CD8-positive, alpha-beta memory T cell (primary cell): ENCODE measurements at regions not wholly inside any gene's neighbourhood (a gene's known extent, or its start where the extent isn't known, plus 50 kb on each side); places are given as distances from the start of the nearest gene placed in this dataset.
"Not testable (repeated sequence)": the region's sequence is repeated elsewhere in the genome, so short reads cannot be mapped to it uniquely, and the experiment has no call there.

Experiments
- CTCF ChIA-PET: fragments of 350-600 bp; sonication (Branson Sonifier 250); formaldehyde crosslinking; loops from one replicate; lab custom pipeline; 2021; ENCODE audit warnings: antibody characterized with exemption; lab: Charles Lee
- POLR2A ChIA-PET: fragments of 350-600 bp; sonication (Branson Sonifier 250); formaldehyde crosslinking; loops from one replicate; lab custom pipeline; 2021; ENCODE audit warnings: antibody characterized with exemption; lab: Charles Lee
- DNase-seq, 5 donors: peaks; one replicate each; pipeline versions ENCODE4 v3.0.0 to v3.0.0-alpha.2; 2020 to 2022; ENCODE audit warnings: mixed read lengths in 1 of 5
- H3K27ac ChIP-seq: one replicate; pipeline ENCODE4 v1.7.0; 2013; ENCODE audit warnings: low read depth, mild to moderate bottlenecking, low read length, moderate library complexity
- H3K27me3 ChIP-seq: 2 replicates; pipeline ENCODE4 v1.7.0; 2013; ENCODE audit warnings: low read length, mild to moderate bottlenecking; ENCODE audit not compliant: insufficient read depth, poor library complexity, severe bottlenecking
- H3K36me3 ChIP-seq: 2 replicates; pipeline ENCODE4 v1.7.0; 2013; ENCODE audit warnings: mild to moderate bottlenecking, low read length, moderate library complexity; ENCODE audit not compliant: insufficient read depth
- H3K4me1 ChIP-seq: 2 replicates; pipeline ENCODE4 v1.7.0; 2013; ENCODE audit warnings: mild to moderate bottlenecking, low read length, moderate library complexity; ENCODE audit not compliant: insufficient read depth
- H3K4me3 ChIP-seq: 2 replicates; pipeline ENCODE4 v1.7.0; 2013; ENCODE audit warnings: mild to moderate bottlenecking, low read length
- H3K9me3 ChIP-seq: 2 replicates; pipeline ENCODE4 v1.7.0; 2013; ENCODE audit warnings: mild to moderate bottlenecking, low read length
- H3K27ac Mint-ChIP-seq, 8 donors: one replicate each; pipeline ENCODE4 v1.8.0; 2020 to 2021; ENCODE audit warnings: mixed read lengths in 8 of 8, mild to moderate bottlenecking in 6 of 8, inconsistent platforms in 3 of 8, moderate library complexity in 3 of 8
- H3K27me3 Mint-ChIP-seq, 2 donors: one replicate each; pipeline ENCODE4 v1.8.0; 2020 to 2021; ENCODE audit warnings: mixed read lengths in 2 of 2, mild to moderate bottlenecking in 1 of 2, moderate library complexity in 1 of 2
- H3K36me3 Mint-ChIP-seq, 3 donors: one replicate each; pipeline ENCODE4 v1.8.0; 2020 to 2021; ENCODE audit warnings: mixed read lengths in 3 of 3, inconsistent platforms in 1 of 3, mild to moderate bottlenecking in 1 of 3
- H3K4me1 Mint-ChIP-seq, 3 donors: one replicate each; pipeline ENCODE4 v1.8.0; 2020 to 2021; ENCODE audit warnings: mixed read lengths in 3 of 3, inconsistent platforms in 1 of 3, mild to moderate bottlenecking in 1 of 3
- H3K4me3 Mint-ChIP-seq, 7 donors: one replicate each; pipeline ENCODE4 v1.8.0; 2020 to 2021; ENCODE audit warnings: mixed read lengths in 7 of 7, mild to moderate bottlenecking in 6 of 7, moderate library complexity in 4 of 7, inconsistent platforms in 2 of 7
- H3K9me3 Mint-ChIP-seq, 5 donors: one replicate each; pipeline ENCODE4 v1.8.0; 2020 to 2022; ENCODE audit warnings: mixed read lengths in 5 of 5, mild to moderate bottlenecking in 3 of 5, moderate library complexity in 2 of 5, inconsistent platforms in 1 of 5

- no peaks in the 10 kb centered on the region for H3K27me3 Mint-ChIP-seq
- H3K27me3 ChIP-seq = no peaks in the 10 kb centered on the region
- H3K9me3 ChIP-seq = no peaks in the 10 kb centered on the region
- no peaks in the 10 kb centered on the region for H3K36me3 ChIP-seq
- no peak overlapping the region for H3K4me3 Mint-ChIP-seq
- H3K27ac Mint-ChIP-seq = no peak overlapping the region
- no peak overlapping the region for H3K4me3 ChIP-seq
- no peak for DNase-seq
- H3K36me3 Mint-ChIP-seq = no peaks in the 10 kb centered on the region
- H3K27ac ChIP-seq = no peak overlapping the region
- POLR2A ChIA-PET = no interaction called here
- H3K9me3 Mint-ChIP-seq = peaks cover 0 to 11% (median 4%) of the 10 kb centered on the region in 5 donors
- H3K4me1 Mint-ChIP-seq = no peaks in the 10 kb centered on the region
- CTCF ChIA-PET = no interaction called here
- no peaks in the 10 kb centered on the region for H3K4me1 ChIP-seq
These were observed 416.3 kb downstream of the PCDH10 start for GRCh38 chr4:133565379-133565778.

GRCh38 chr4:133559987-133560386 is 410.9 kb downstream of the PCDH10 start:
- Histone ChIP-seq H3K4me1 (no peaks in the 10 kb centered on the region), H3K27ac (no peak overlapping the region), H3K36me3 (no peaks in the 10 kb centered on the region), H3K4me3 (no peak overlapping the region), H3K27me3 (no peaks in the 10 kb centered on the region), H3K9me3 (no peaks in the 10 kb centered on the region)
- no peaks in the 10 kb centered on the region for H3K27me3 Mint-ChIP-seq
- no peak overlapping the region for H3K4me3 Mint-ChIP-seq
- no peak for DNase-seq
- H3K27ac Mint-ChIP-seq = no peak overlapping the region
- ChIA-PET POLR2A (no interaction called here), CTCF (no interaction called here)
- H3K4me1 Mint-ChIP-seq = no peaks in the 10 kb centered on the region
- peaks cover 4 to 17% (median 6%) of the 10 kb centered on the region in 5 donors for H3K9me3 Mint-ChIP-seq
- H3K36me3 Mint-ChIP-seq = no peaks in the 10 kb centered on the region

GRCh38 chr4:133555671-133556070 is 406.6 kb downstream of the PCDH10 start:
- Mint-ChIP-seq H3K36me3 (no peaks in the 10 kb centered on the region), H3K27ac (no peak overlapping the region), H3K4me1 (no peaks in the 10 kb centered on the region), H3K9me3 (peaks cover 0 to 10% (median 4%) of the 10 kb centered on the region in 5 donors), H3K4me3 (no peak overlapping the region), H3K27me3 (no peaks in the 10 kb centered on the region)
- H3K4me3 ChIP-seq = no peak overlapping the region
- no peaks in the 10 kb centered on the region for H3K4me1 ChIP-seq
- H3K9me3 ChIP-seq = no peaks in the 10 kb centered on the region
- no peaks in the 10 kb centered on the region for H3K36me3 ChIP-seq
- CTCF ChIA-PET = no interaction called here
- POLR2A ChIA-PET = no interaction called here
- H3K27ac ChIP-seq = no peak overlapping the region
- H3K27me3 ChIP-seq = no peaks in the 10 kb centered on the region
- DNase-seq = no peak

- Histone ChIP-seq H3K27ac (no peak overlapping the region), H3K36me3 (no peaks in the 10 kb centered on the region), H3K4me1 (no peaks in the 10 kb centered on the region), H3K9me3 (no peaks in the 10 kb centered on the region), H3K27me3 (no peaks in the 10 kb centered on the region), H3K4me3 (no peak overlapping the region)
- Mint-ChIP-seq H3K27me3 (no peaks in the 10 kb centered on the region), H3K4me1 (no peaks in the 10 kb centered on the region), H3K27ac (no peak overlapping the region), H3K9me3 (peaks cover 0 to 7% (median 4%) of the 10 kb centered on the region in 5 donors), H3K4me3 (no peak overlapping the region), H3K36me3 (no peaks in the 10 kb centered on the region)
- POLR2A ChIA-PET = no interaction called here
- no peak for DNase-seq
- CTCF ChIA-PET = no interaction called here
These were observed 401.3 kb downstream of the PCDH10 start for GRCh38 chr4:133550436-133550835.

GRCh38 chr4:133544097-133544496 is 395.0 kb downstream of the PCDH10 start:
- H3K4me3 ChIP-seq = no peak overlapping the region
- CTCF ChIA-PET = no interaction called here
- no peaks in the 10 kb centered on the region for H3K36me3 ChIP-seq
- POLR2A ChIA-PET = no interaction called here
- H3K4me1 ChIP-seq = no peaks in the 10 kb centered on the region
- Mint-ChIP-seq H3K27ac (no peak overlapping the region), H3K4me3 (no peak overlapping the region), H3K27me3 (no peaks in the 10 kb centered on the region), H3K4me1 (no peaks in the 10 kb centered on the region), H3K9me3 (peaks cover 2 to 18% (median 9%) of the 10 kb centered on the region in 5 donors), H3K36me3 (no peaks in the 10 kb centered on the region)
- no peaks in the 10 kb centered on the region for H3K27me3 ChIP-seq
- H3K9me3 ChIP-seq = no peaks in the 10 kb centered on the region
- no peak for DNase-seq
- no peak overlapping the region for H3K27ac ChIP-seq

- Histone ChIP-seq H3K27ac (no peak overlapping the region), H3K36me3 (no peaks in the 10 kb centered on the region), H3K27me3 (no peaks in the 10 kb centered on the region), H3K4me1 (no peaks in the 10 kb centered on the region), H3K4me3 (no peak overlapping the region), H3K9me3 (no peaks in the 10 kb centered on the region)
- no peak for DNase-seq
- H3K27me3 Mint-ChIP-seq = peaks cover 0 to 2% of the 10 kb centered on the region in 2 donors
- no peak overlapping the region for H3K4me3 Mint-ChIP-seq
- no peaks in the 10 kb centered on the region for H3K4me1 Mint-ChIP-seq
- peaks cover 3 to 22% (median 15%) of the 10 kb centered on the region in 5 donors for H3K9me3 Mint-ChIP-seq
- peaks cover 0 to 2% (median 0%) of the 10 kb centered on the region in 3 donors for H3K36me3 Mint-ChIP-seq
- CTCF ChIA-PET = no interaction called here
- POLR2A ChIA-PET = no interaction called here
- H3K27ac Mint-ChIP-seq = no peak overlapping the region
These were observed 388.7 kb downstream of the PCDH10 start for GRCh38 chr4:133537780-133538281.

- H3K4me1 Mint-ChIP-seq, H3K36me3 ChIP-seq, DNase-seq, H3K27me3 ChIP-seq, H3K27ac Mint-ChIP-seq, CTCF ChIA-PET, POLR2A ChIA-PET, H3K9me3 ChIP-seq, H3K27ac ChIP-seq, H3K4me1 ChIP-seq, H3K4me3 Mint-ChIP-seq, H3K27me3 Mint-ChIP-seq, H3K36me3 Mint-ChIP-seq, H3K4me3 ChIP-seq: not testable (repeated sequence)
- H3K9me3 Mint-ChIP-seq = peaks cover 2 to 23% (median 21%) of the 10 kb centered on the region in 5 donors
These were observed 385.1 kb downstream of the PCDH10 start for GRCh38 chr4:133534224-133534623.

GRCh38 chr4:133524369-133524768 is 375.3 kb downstream of the PCDH10 start:
- ChIA-PET POLR2A (no interaction called here), CTCF (no interaction called here)
- Histone ChIP-seq H3K4me3 (no peak overlapping the region), H3K4me1 (no peaks in the 10 kb centered on the region), H3K9me3 (no peaks in the 10 kb centered on the region), H3K27ac (no peak overlapping the region), H3K27me3 (no peaks in the 10 kb centered on the region), H3K36me3 (no peaks in the 10 kb centered on the region)
- no peak overlapping the region for H3K27ac Mint-ChIP-seq
- peaks cover 0 to 22% (median 5%) of the 10 kb centered on the region in 5 donors for H3K9me3 Mint-ChIP-seq
- DNase-seq = no peak
- H3K36me3 Mint-ChIP-seq = no peaks in the 10 kb centered on the region
- no peaks in the 10 kb centered on the region for H3K4me1 Mint-ChIP-seq
- no peak overlapping the region for H3K4me3 Mint-ChIP-seq
- H3K27me3 Mint-ChIP-seq = no peaks in the 10 kb centered on the region

GRCh38 chr4:133513901-133514300 is 364.8 kb downstream of the PCDH10 start:
- Histone ChIP-seq H3K36me3 (no peaks in the 10 kb centered on the region), H3K27ac (no peak overlapping the region), H3K27me3 (no peaks in the 10 kb centered on the region), H3K4me3 (no peak overlapping the region), H3K4me1 (no peaks in the 10 kb centered on the region), H3K9me3 (no peaks in the 10 kb centered on the region)
- H3K27ac Mint-ChIP-seq = no peak overlapping the region
- DNase-seq = no peak
- H3K27me3 Mint-ChIP-seq = no peaks in the 10 kb centered on the region
- H3K4me3 Mint-ChIP-seq = no peak overlapping the region
- H3K9me3 Mint-ChIP-seq = peaks cover 8 to 33% (median 25%) of the 10 kb centered on the region in 5 donors
- POLR2A ChIA-PET = no interaction called here
- H3K4me1 Mint-ChIP-seq = no peaks in the 10 kb centered on the region
- CTCF ChIA-PET = no interaction called here
- H3K36me3 Mint-ChIP-seq = no peaks in the 10 kb centered on the region
